Chondrocyte (in vitro differentiated cells): ENCODE measurements at regions not wholly inside any gene's neighbourhood (a gene's known extent, or its start where the extent isn't known, plus 50 kb on each side); places are given as distances from the start of the nearest gene placed in this dataset.

ENCODE experiments used
- DNase-seq: peaks from one replicate; pipeline ENCODE4 v3.0.0; 2021; ENCODE audit warnings: mixed read lengths, low spot score
- H3K27ac Mint-ChIP-seq: one replicate; pipeline ENCODE4 v1.8.0; 2021; ENCODE audit warnings: mild to moderate bottlenecking, moderate library complexity, mixed read lengths; ENCODE audit not compliant: unreplicated experiment
- H3K27me3 Mint-ChIP-seq: 2 replicates; pipeline ENCODE4 v1.8.0; 2021; ENCODE audit warnings: low read depth, mixed read lengths
- H3K36me3 Mint-ChIP-seq: 2 replicates; pipeline ENCODE4 v1.8.0; 2021; ENCODE audit warnings: low read depth, mixed read lengths
- H3K4me1 Mint-ChIP-seq: 2 replicates; pipeline ENCODE4 v1.8.0; 2021; ENCODE audit warnings: low read depth, mild to moderate bottlenecking, mixed read lengths
- H3K4me3 Mint-ChIP-seq: one replicate; pipeline ENCODE4 v1.8.0; 2021; ENCODE audit warnings: mild to moderate bottlenecking, moderate library complexity, mixed read lengths; ENCODE audit not compliant: unreplicated experiment
- H3K9me3 Mint-ChIP-seq: 2 replicates; pipeline ENCODE4 v1.8.0; 2021; ENCODE audit warnings: low read depth, mixed read lengths
- TF ChIP-seq, protein P1 (sequence below): fragments of 200-600 bp; sonication (generic); IDR thresholded peaks from 2 replicates; pipeline ENCODE4 v1.5.0; 2021; ENCODE audit warnings: antibody characterized with exemption, mild to moderate bottlenecking, moderate library complexity

DNA sequence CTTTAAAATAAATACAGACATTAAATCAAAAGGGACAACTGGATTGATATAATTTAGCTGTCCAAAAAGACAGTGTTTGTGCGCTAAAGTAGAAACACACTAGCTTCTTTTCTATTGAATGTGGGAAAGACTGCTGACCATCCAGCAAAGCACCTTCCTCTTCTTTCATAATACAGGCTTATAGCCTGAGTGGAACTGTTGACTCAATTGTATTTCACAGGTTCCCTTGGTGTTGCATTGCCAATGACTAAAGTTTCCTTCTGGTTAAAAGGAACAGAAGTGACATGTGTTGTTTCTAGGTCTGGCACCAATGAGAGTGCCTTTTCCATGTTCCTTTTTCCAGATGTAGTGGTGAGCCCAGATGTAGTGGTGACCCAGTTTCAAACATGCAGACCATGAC lies 412.3 kb downstream of the RNF144A start:
- no peak for DNase-seq
- TF ChIP-seq, protein P1, sequence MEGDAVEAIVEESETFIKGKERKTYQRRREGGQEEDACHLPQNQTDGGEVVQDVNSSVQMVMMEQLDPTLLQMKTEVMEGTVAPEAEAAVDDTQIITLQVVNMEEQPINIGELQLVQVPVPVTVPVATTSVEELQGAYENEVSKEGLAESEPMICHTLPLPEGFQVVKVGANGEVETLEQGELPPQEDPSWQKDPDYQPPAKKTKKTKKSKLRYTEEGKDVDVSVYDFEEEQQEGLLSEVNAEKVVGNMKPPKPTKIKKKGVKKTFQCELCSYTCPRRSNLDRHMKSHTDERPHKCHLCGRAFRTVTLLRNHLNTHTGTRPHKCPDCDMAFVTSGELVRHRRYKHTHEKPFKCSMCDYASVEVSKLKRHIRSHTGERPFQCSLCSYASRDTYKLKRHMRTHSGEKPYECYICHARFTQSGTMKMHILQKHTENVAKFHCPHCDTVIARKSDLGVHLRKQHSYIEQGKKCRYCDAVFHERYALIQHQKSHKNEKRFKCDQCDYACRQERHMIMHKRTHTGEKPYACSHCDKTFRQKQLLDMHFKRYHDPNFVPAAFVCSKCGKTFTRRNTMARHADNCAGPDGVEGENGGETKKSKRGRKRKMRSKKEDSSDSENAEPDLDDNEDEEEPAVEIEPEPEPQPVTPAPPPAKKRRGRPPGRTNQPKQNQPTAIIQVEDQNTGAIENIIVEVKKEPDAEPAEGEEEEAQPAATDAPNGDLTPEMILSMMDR, result no peak
- no peaks in the 10 kb centered on the region for H3K9me3 Mint-ChIP-seq
- H3K27ac Mint-ChIP-seq, result no peak overlapping the region
- no peaks in the 10 kb centered on the region for H3K4me1 Mint-ChIP-seq
- H3K4me3 Mint-ChIP-seq, result no peak overlapping the region
- no peaks in the 10 kb centered on the region for H3K36me3 Mint-ChIP-seq
- peaks cover 6% of the 10 kb centered on the region for H3K27me3 Mint-ChIP-seq

DNA sequence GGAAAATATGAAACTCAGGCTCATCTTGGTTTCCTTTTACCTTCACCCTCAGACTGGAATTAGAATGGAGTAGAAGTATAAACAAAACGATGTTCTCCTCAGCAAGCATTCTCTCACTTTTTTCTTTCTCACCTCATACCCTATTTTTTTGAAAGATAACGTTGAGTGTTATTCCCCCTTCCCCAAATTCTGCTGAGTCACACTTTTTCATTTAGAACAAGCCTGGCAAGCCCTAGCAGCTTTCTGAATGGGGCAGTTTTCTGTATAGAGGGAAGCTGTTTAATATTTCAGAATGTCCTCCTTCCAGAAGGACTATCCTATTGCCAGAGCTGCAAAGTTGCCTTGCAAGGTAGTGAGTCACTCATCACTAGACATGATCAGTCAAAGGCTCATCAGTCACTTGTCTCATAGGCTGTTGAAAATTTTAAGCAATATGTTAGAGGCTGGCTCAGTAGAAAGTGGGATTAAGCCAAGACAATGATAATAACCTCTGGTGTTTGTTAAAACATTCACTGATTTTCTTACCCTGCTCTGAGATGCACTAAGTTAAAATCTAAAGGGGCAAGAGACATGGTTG lies 416.1 kb downstream of the RNF144A start:
- Mint-ChIP-seq H3K36me3 (no peaks in the 10 kb centered on the region), H3K4me3 (no peak overlapping the region), H3K9me3 (peaks cover 4% of the 10 kb centered on the region), H3K4me1 (no peaks in the 10 kb centered on the region), H3K27me3 (peaks cover 14% of the 10 kb centered on the region), H3K27ac (no peak overlapping the region)
- TF ChIP-seq, protein P1, result no peak
- no peak for DNase-seq

DNA sequence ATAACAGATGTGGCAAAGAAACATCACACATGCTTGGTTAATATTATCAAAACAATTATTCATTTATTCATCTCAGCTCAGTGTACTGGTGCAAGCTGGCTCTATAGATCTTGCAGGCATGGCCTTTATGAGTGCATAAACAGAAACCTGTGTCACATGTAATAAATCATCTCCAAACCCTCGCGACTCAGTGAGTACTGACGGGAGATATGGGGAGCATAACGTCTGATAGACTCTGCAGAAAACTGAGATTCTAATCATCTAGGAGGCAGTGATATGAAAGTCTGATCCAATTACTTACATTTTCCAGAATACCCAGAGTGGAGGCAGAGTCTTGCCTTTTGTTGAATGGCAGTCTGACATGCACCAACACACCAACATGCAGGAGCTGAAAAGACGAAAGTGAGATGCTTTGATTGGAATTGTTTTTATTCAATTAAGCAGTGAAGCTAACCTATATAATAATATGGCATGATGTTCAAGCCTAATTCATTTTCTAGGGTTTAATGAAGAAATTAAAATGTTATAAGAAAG lies 416.8 kb downstream of the RNF144A start:
- Mint-ChIP-seq H3K27ac (no peak overlapping the region), H3K27me3 (peaks cover 14% of the 10 kb centered on the region), H3K9me3 (peaks cover 4% of the 10 kb centered on the region), H3K4me3 (no peak overlapping the region), H3K4me1 (no peaks in the 10 kb centered on the region), H3K36me3 (no peaks in the 10 kb centered on the region)
- TF ChIP-seq, protein P1, result no peak
- no peak for DNase-seq

DNA sequence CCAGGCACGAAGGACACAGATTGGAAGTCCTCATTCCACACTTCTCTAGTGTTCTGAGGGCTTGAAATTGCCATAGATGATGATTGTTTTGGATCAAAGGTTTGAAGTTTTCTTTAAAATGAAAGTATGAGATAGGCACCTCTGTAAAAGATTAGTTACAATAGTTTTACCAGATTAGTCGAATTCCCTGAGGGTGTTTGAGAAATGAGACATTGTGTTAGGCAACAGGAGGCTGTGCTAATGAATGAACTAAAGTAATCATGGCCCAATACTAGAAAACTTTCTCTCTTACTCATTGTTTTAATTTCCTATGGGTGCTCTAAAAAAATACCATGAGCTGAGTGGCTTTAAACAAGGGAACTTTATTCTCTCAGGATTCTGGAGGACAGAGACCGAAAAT lies 421.7 kb downstream of the RNF144A start:
- TF ChIP-seq, protein P1, result no peak
- Mint-ChIP-seq H3K9me3 (peaks cover 4% of the 10 kb centered on the region), H3K27ac (no peak overlapping the region), H3K36me3 (no peaks in the 10 kb centered on the region), H3K27me3 (peaks cover 14% of the 10 kb centered on the region), H3K4me3 (no peak overlapping the region), H3K4me1 (no peaks in the 10 kb centered on the region)
- no peak for DNase-seq

DNA sequence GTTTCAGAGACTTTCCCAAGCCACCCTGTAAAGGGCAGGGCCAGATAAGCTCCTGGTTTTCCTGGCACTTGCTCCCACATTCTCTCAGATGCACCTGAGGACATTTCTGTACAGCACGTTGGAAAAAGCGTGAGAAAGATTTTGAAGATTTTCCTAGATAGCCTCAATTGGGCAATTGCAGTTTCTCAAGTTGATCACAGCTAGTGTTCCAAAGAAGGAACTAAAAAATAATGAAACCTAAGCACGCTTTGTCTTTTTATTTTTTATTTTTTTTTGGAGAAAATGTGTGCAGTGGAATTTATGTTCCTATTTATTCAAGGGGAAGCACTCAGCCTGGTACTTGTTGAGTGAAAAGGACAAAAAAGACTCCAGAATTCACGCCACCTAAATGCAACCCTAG lies 429.1 kb downstream of the RNF144A start:
- TF ChIP-seq, protein P1, result no peak
- Mint-ChIP-seq H3K4me3 (no peak overlapping the region), H3K27ac (no peak overlapping the region), H3K9me3 (no peaks in the 10 kb centered on the region), H3K4me1 (no peaks in the 10 kb centered on the region), H3K36me3 (no peaks in the 10 kb centered on the region), H3K27me3 (peaks cover 3% of the 10 kb centered on the region)
- DNase-seq, result no peak
